H9 (cell line): ENCODE measurements at regions not wholly inside any gene's neighbourhood (a gene's known extent, or its start where the extent isn't known, plus 50 kb on each side); places are given as distances from the start of the nearest gene placed in this dataset.

Source experiments
- DNase-seq: peaks from one replicate; pipeline ENCODE4 v3.0.0-alpha.2; 2017
- H2AFZ ChIP-seq: one replicate; pipeline ENCODE4 v1.6.1; 2013; ENCODE audit warnings: mild to moderate bottlenecking, low read length, control low read depth, moderate library complexity
- H2AK5ac ChIP-seq: 2 replicates; pipeline ENCODE4 v1.6.1; 2013; ENCODE audit warnings: low read length, control low read depth, mixed read lengths; ENCODE audit not compliant: insufficient read length
- H2BK120ac ChIP-seq: one replicate; pipeline ENCODE4 v1.6.1; 2013; ENCODE audit warnings: low read depth, mild to moderate bottlenecking, low read length, control low read depth, inconsistent platforms; ENCODE audit not compliant: poor library complexity, severe bottlenecking
- H2BK12ac ChIP-seq: 2 replicates; pipeline ENCODE4 v1.6.1; 2013; ENCODE audit warnings: low read length, control low read depth, mixed read lengths, low read depth; ENCODE audit not compliant: insufficient read length
- H2BK15ac ChIP-seq: 2 replicates; pipeline ENCODE4 v1.6.1; 2013; ENCODE audit warnings: low read depth, low read length, control low read depth
- H2BK20ac ChIP-seq: one replicate; pipeline ENCODE4 v1.6.1; 2013; ENCODE audit warnings: low read depth, mild to moderate bottlenecking, low read length, control low read depth, inconsistent platforms; ENCODE audit not compliant: poor library complexity, severe bottlenecking
- H2BK5ac ChIP-seq: 2 replicates; pipeline ENCODE4 v1.6.1; 2013; ENCODE audit warnings: low read length, control low read depth, mixed read lengths; ENCODE audit not compliant: insufficient read length
- H3K14ac ChIP-seq: 2 replicates; pipeline ENCODE4 v1.6.1; 2013; ENCODE audit warnings: low read length, control low read depth; ENCODE audit not compliant: insufficient read depth
- H3K18ac ChIP-seq: 2 replicates; pipeline ENCODE4 v1.6.1; 2013; ENCODE audit warnings: low read depth, mild to moderate bottlenecking, mixed read lengths, low read length, control low read depth; ENCODE audit not compliant: insufficient read length
- H3K23ac ChIP-seq: 2 replicates; pipeline ENCODE4 v1.6.1; 2013; ENCODE audit warnings: low read length, control low read depth, mixed read lengths, low read depth; ENCODE audit not compliant: insufficient read length
- H3K23me2 ChIP-seq: 2 replicates; pipeline ENCODE4 v1.6.1; 2013; ENCODE audit warnings: low read depth, mild to moderate bottlenecking, mixed read lengths, low read length, control low read depth; ENCODE audit not compliant: insufficient read length, poor library complexity, severe bottlenecking
- H3K27ac ChIP-seq: 2 replicates; pipeline ENCODE4 v1.5.1; 2013; ENCODE audit warnings: low read length, control low read depth, mixed read lengths, low read depth; ENCODE audit not compliant: insufficient read length
- H3K27me3 ChIP-seq: 2 replicates; pipeline ENCODE4 v1.6.1; 2013; ENCODE audit warnings: low read length, control low read depth, inconsistent platforms; ENCODE audit not compliant: insufficient read depth
- H3K4ac ChIP-seq: 2 replicates; pipeline ENCODE4 v1.6.1; 2013; ENCODE audit warnings: low read depth, mild to moderate bottlenecking, control low read depth, inconsistent platforms, low read length, moderate library complexity
- H3K4me1 ChIP-seq: 2 replicates; pipeline ENCODE4 v1.6.1; 2013; ENCODE audit warnings: low read length, control low read depth, inconsistent platforms; ENCODE audit not compliant: insufficient read depth
- H3K4me2 ChIP-seq: 2 replicates; pipeline ENCODE4 v1.6.1; 2013; ENCODE audit warnings: low read length, control low read depth, mixed read lengths; ENCODE audit not compliant: insufficient read length, insufficient read depth
- H3K56ac ChIP-seq: 2 replicates; pipeline ENCODE4 v1.6.1; 2013; ENCODE audit warnings: low read depth, mild to moderate bottlenecking, mixed read lengths, low read length, control low read depth; ENCODE audit not compliant: insufficient read length
- H3K79me1 ChIP-seq: 2 replicates; pipeline ENCODE4 v1.6.1; 2013; ENCODE audit warnings: low read depth, mild to moderate bottlenecking, moderate library complexity, low read length, control low read depth, inconsistent platforms; ENCODE audit not compliant: insufficient read depth, poor library complexity, severe bottlenecking
- H3K79me2 ChIP-seq: 2 replicates; pipeline ENCODE4 v1.6.1; 2013; ENCODE audit warnings: low read length, control low read depth, inconsistent platforms; ENCODE audit not compliant: insufficient read depth
- H3K9ac ChIP-seq: 2 replicates; pipeline ENCODE4 v1.6.1; 2013; ENCODE audit warnings: low read length, control low read depth, mixed read lengths; ENCODE audit not compliant: insufficient read length; ENCODE audit errors: extremely low read depth
- H3K9me3 ChIP-seq: one replicate; pipeline ENCODE4 v1.6.1; 2013; ENCODE audit warnings: low read depth, low read length, inconsistent platforms; ENCODE audit not compliant: control insufficient read depth
- H3T11ph ChIP-seq: one replicate; pipeline ENCODE4 v1.6.1; 2013; ENCODE audit warnings: mild to moderate bottlenecking, low read length, control low read depth, inconsistent platforms
- H4K20me1 ChIP-seq: one replicate; pipeline ENCODE4 v1.6.1; 2013; ENCODE audit not compliant: control insufficient read depth, insufficient read length, insufficient read depth
- H4K5ac ChIP-seq: 2 replicates; pipeline ENCODE4 v1.6.1; 2013; ENCODE audit warnings: low read depth, mild to moderate bottlenecking, mixed read lengths, low read length, control low read depth; ENCODE audit not compliant: insufficient read length
- H4K8ac ChIP-seq: replicated peaks from 2 replicates; pipeline ENCODE4 v1.6.1; 2013; ENCODE audit warnings: low read length, control low read depth, mixed read lengths, low read depth; ENCODE audit not compliant: insufficient read length
- H4K91ac ChIP-seq: 2 replicates; pipeline ENCODE4 v1.6.1; 2013; ENCODE audit warnings: low read depth, mild to moderate bottlenecking, moderate library complexity, mixed read lengths, low read length, control low read depth; ENCODE audit not compliant: insufficient read length
- H3K27ac Mint-ChIP-seq, 3 experiments: 2 replicates in 2 of 3; 3 replicates in 1 of 3; pipeline ENCODE4 v1.8.0; 2020 to 2021; ENCODE audit warnings: mixed read lengths in 3 of 3, mild to moderate bottlenecking in 1 of 3, moderate library complexity in 1 of 3
- H3K27me3 Mint-ChIP-seq: 2 replicates; pipeline ENCODE4 v1.8.0; 2021; ENCODE audit warnings: low read depth, mild to moderate bottlenecking, moderate library complexity, mixed read lengths
- H3K36me3 Mint-ChIP-seq, 3 experiments: 2 replicates in 2 of 3; 3 replicates in 1 of 3; pipeline ENCODE4 v1.8.0; 2020 to 2021; ENCODE audit warnings: low read depth in 3 of 3, mixed read lengths in 3 of 3; ENCODE audit not compliant: insufficient read depth in 1 of 3
- H3K4me1 Mint-ChIP-seq, 2 experiments: 2 replicates each; pipeline ENCODE4 v1.8.0; 2020; ENCODE audit warnings: mixed read lengths in 2 of 2
- H3K4me3 Mint-ChIP-seq, 2 experiments: 2 replicates in 1 of 2; 3 replicates in 1 of 2; pipeline ENCODE4 v1.8.0; 2020 to 2021; ENCODE audit warnings: mild to moderate bottlenecking in 2 of 2, mixed read lengths in 2 of 2, moderate library complexity in 1 of 2
- H3K9me3 Mint-ChIP-seq, 2 experiments: 2 replicates in 1 of 2; 3 replicates in 1 of 2; pipeline ENCODE4 v1.8.0; 2020; ENCODE audit warnings: mild to moderate bottlenecking in 2 of 2, mixed read lengths in 2 of 2, moderate library complexity in 1 of 2
- CTCF ChIP-seq: fragments of 200-600 bp; sonication (generic); conservative IDR thresholded peaks from 3 replicates; pipeline ENCODE4 v1.8.0; 2021; ENCODE audit warnings: antibody characterized with exemption, mild to moderate bottlenecking
- WGBS: extraction: QIAGEN DNeasy Blood & Tissue Kit; methylation state at CpG from one replicate; pipeline ENCODE4 v1.1.7; 2013; ENCODE audit warnings: missing lambda C conversion rate, low lambda C conversion rate, mixed read lengths; ENCODE audit not compliant: insufficient read length; ENCODE audit errors: extremely low coverage; 5-methylcytosine and 5-hydroxymethylcytosine counted together

- Histone ChIP-seq H2BK12ac (no peak overlapping the region), H3K27me3 (no peaks in the 10 kb centered on the region), H4K8ac (no peak overlapping the region), H4K91ac (no peak overlapping the region), H3K4ac (no peak overlapping the region), H3K23ac (no peak overlapping the region), H3K18ac (no peak overlapping the region), H3K14ac (no peak overlapping the region), H4K5ac (no peak overlapping the region), H3K4me1 (no peaks in the 10 kb centered on the region; the same call in 1 of the 2 replicates), H3K56ac (no peak overlapping the region), H3K9ac (no peak overlapping the region), H2BK20ac (no peak overlapping the region), H3K23me2 (no peaks in the 10 kb centered on the region), H3K79me1 (no peaks in the 10 kb centered on the region), H2AFZ (no peak overlapping the region), H3K79me2 (no peaks in the 10 kb centered on the region), H3K9me3 (no peaks in the 10 kb centered on the region), H3K27ac (no peak overlapping the region), H3T11ph (no peak overlapping the region), H2AK5ac (no peak overlapping the region), H3K4me2 (no peak overlapping the region), H2BK120ac (no peak overlapping the region), H2BK15ac (no peak overlapping the region), H4K20me1 (peaks cover 3% of the 10 kb centered on the region), H2BK5ac (no peak overlapping the region)
- Mint-ChIP-seq H3K4me1 (peaks cover 30 to 44% of the 10 kb centered on the region in 2 experiments), H3K27me3 (peaks cover 2% of the 10 kb centered on the region), H3K4me3 (no peak overlapping the region), H3K27ac (no peak overlapping the region), H3K9me3 (no peaks in the 10 kb centered on the region), H3K36me3 (no peaks in the 10 kb centered on the region)
- whole genome bisulfite sequencing: no CpG with 5 or more reads among the region's 7 CpGs
- no peak for TF ChIP-seq CTCF
- no peak for DNase-seq
These were observed 82.3 kb downstream of the CD164 start for GRCh38 chr6:109299776-109300564.
